Right lobe of liver (tissue), 4 donors: ENCODE measurements at regions not wholly inside any gene's neighbourhood (a gene's known extent, or its start where the extent isn't known, plus 50 kb on each side); places are given as distances from the start of the nearest gene placed in this dataset.

Experiments
- POLR2A ChIP-seq: fragments of 450-650 bp; IDR thresholded peaks from one replicate; pipeline ENCODE4 v1.6.1; 2017; ENCODE audit warnings: antibody characterized with exemption, mild to moderate bottlenecking
- TF ChIP-seq, protein P1 (sequence below), 4 donors: fragments of 200-600 bp in 3 of 4; fragments of 450-650 bp in 1 of 4; IDR thresholded peaks; one replicate each; pipeline versions ENCODE4 v1.5.1 to v1.8.0; 2016 to 2022; ENCODE audit warnings: antibody characterized with exemption in 4 of 4, mild to moderate bottlenecking in 2 of 4
- donor health status: DM: no; HTN: no; CAD: no.
- donor health status: DM: no; HTN: no; CAD: no.
- donor health status: DM: no; HTN: yes; CAD: no.

DNA sequence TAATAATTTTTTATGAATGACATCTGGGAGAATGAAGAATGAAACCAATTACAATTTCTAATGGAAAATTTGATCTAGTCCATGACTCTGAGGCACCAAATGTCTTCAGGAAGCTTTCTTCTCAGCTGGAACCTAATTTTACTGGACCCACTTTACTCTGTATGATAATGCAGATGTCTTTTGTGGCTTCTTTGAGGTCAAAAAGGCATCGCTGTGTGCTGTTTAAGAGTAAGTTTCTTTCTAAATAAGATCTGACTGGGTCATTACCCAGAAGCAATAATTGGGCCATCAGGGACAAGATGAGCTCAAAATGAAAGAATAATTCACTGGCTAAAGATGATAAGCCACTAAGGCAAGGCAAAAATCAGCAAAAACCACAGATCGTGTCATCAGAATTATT, 633.4 kb downstream of the PSAT1 start:
- TF ChIP-seq, protein P1, sequence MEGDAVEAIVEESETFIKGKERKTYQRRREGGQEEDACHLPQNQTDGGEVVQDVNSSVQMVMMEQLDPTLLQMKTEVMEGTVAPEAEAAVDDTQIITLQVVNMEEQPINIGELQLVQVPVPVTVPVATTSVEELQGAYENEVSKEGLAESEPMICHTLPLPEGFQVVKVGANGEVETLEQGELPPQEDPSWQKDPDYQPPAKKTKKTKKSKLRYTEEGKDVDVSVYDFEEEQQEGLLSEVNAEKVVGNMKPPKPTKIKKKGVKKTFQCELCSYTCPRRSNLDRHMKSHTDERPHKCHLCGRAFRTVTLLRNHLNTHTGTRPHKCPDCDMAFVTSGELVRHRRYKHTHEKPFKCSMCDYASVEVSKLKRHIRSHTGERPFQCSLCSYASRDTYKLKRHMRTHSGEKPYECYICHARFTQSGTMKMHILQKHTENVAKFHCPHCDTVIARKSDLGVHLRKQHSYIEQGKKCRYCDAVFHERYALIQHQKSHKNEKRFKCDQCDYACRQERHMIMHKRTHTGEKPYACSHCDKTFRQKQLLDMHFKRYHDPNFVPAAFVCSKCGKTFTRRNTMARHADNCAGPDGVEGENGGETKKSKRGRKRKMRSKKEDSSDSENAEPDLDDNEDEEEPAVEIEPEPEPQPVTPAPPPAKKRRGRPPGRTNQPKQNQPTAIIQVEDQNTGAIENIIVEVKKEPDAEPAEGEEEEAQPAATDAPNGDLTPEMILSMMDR (IDR thresholded peaks at IDR 0.05): no peak
- TF ChIP-seq POLR2A: no peak
